ENCODE measurements at regions not wholly inside any gene's neighbourhood (a gene's known extent, or its start where the extent isn't known, plus 50 kb on each side); places are given as distances from the start of the nearest gene placed in this dataset.

DNA sequence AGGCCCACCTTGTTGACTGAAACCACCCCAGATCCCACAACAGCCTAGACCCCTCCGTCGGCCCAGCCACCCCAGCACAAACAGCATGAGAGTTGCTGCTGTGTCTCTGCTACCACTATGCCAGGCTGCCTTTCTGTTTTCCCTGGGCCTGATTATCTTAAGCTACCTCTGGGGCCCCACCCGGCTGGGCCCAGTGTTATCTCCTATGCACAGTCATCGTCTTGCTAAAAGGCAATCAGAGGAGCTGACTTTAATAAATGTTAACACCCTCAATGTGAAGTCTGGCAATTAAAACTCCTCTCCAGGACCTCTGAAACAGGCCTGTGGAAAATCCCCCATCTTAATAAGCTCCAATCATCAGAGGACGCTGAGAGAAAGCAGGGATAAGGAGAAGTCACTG is 144.9 kb downstream of the FAM114A2 start:
- H3K9me2 ChIP-seq (replicated peaks; ENCODE audit: low read length): no peaks in the 10 kb centered on the region
- no peaks in the 10 kb centered on the region for H3K9me3 ChIP-seq (ENCODE audit: low read length)
- BruUV-seq (replicated peaks): no TSS peak
- no peak for TF ChIP-seq EZH2 (IDR thresholded peaks at IDR 0.05; ENCODE audit: low read length, unreplicated experiment)
- H3K4me3 ChIP-seq (ENCODE audit: low read length): no peak overlapping the region
- ChIA-PET POLR2A (ENCODE audit: unreplicated experiment) (no interaction called here), CTCF (no interaction called here)
- intact Hi-C loops (cut with micrococcal nuclease): no loop called here
- no peak overlapping the region for H3K9ac ChIP-seq (ENCODE audit: low read length)
- no peaks in the 10 kb centered on the region for H3F3A ChIP-seq (ENCODE audit: low read length, unreplicated experiment)
- H3K4me2 ChIP-seq (ENCODE audit: low read length): no peak overlapping the region
- DNase-seq: no peak
- H3K79me2 ChIP-seq (ENCODE audit: low read length): no peaks in the 10 kb centered on the region
- no peaks in the 10 kb centered on the region for H4K20me1 ChIP-seq (ENCODE audit: low read length)
- H3K36me3 ChIP-seq (ENCODE audit: low read depth, low read length): no peaks in the 10 kb centered on the region
- H3K4me1 ChIP-seq (ENCODE audit: insufficient read depth, low read length): no peaks in the 10 kb centered on the region
- no peaks in the 10 kb centered on the region for H3K27me3 ChIP-seq (ENCODE audit: low read length)
- no peak overlapping the region for H2AFZ ChIP-seq (ENCODE audit: low read length)
- no peak for ATAC-seq
- H3K27ac ChIP-seq (ENCODE audit: low read length): no peak overlapping the region

DNA sequence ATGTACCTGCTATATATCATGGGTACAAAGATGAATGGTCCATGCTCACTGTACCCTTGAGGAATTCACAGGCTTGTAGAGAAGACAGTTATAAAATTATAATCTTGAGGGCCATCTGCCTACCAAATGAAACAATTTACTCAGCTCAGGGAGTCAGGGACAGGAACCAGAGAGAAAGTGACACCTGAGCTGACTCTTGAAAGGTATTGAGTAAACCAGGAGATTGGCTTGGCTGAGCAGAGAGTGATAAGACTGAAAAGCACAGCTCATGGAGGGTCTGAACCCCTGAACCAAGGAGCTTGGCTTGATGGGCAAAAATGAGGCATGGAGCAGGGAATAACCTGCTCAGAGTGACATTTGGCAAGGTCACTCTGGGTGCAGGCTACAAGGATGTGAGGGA is 147.3 kb downstream of the FAM114A2 start:
- TF ChIP-seq EZH2phosphoT487 (IDR thresholded peaks at IDR 0.05; ENCODE audit: borderline replicate concordance, low read length): no peak
- no peak for TF ChIP-seq EZH2 (IDR thresholded peaks at IDR 0.05; ENCODE audit: low read length, unreplicated experiment)
- TF ChIP-seq, protein P1, sequence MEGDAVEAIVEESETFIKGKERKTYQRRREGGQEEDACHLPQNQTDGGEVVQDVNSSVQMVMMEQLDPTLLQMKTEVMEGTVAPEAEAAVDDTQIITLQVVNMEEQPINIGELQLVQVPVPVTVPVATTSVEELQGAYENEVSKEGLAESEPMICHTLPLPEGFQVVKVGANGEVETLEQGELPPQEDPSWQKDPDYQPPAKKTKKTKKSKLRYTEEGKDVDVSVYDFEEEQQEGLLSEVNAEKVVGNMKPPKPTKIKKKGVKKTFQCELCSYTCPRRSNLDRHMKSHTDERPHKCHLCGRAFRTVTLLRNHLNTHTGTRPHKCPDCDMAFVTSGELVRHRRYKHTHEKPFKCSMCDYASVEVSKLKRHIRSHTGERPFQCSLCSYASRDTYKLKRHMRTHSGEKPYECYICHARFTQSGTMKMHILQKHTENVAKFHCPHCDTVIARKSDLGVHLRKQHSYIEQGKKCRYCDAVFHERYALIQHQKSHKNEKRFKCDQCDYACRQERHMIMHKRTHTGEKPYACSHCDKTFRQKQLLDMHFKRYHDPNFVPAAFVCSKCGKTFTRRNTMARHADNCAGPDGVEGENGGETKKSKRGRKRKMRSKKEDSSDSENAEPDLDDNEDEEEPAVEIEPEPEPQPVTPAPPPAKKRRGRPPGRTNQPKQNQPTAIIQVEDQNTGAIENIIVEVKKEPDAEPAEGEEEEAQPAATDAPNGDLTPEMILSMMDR (conservative IDR thresholded peaks at IDR 0.05; ENCODE audit: low read depth, low read length): no peak
- Histone ChIP-seq H3K27ac (ENCODE audit: low read length) (no peak overlapping the region), H3K4me1 (ENCODE audit: insufficient read depth, low read length) (no peaks in the 10 kb centered on the region), H3K9me3 (ENCODE audit: low read length) (no peaks in the 10 kb centered on the region), H3K4me2 (ENCODE audit: low read length) (no peak overlapping the region), H2AFZ (ENCODE audit: low read length) (no peak overlapping the region), H3K79me2 (ENCODE audit: low read length) (no peaks in the 10 kb centered on the region), H3K9me2 (replicated peaks; ENCODE audit: low read length) (no peaks in the 10 kb centered on the region), H3K27me3 (ENCODE audit: low read length) (no peaks in the 10 kb centered on the region), H3K36me3 (ENCODE audit: low read depth, low read length) (no peaks in the 10 kb centered on the region), H3K9ac (ENCODE audit: low read length) (no peak overlapping the region), H3K4me3 (ENCODE audit: low read length) (no peak overlapping the region), H3F3A (ENCODE audit: low read length, unreplicated experiment) (no peaks in the 10 kb centered on the region), H4K20me1 (ENCODE audit: low read length) (no peaks in the 10 kb centered on the region)
- no peak for ATAC-seq
- no peak for DNase-seq
- no TSS peak for BruUV-seq (replicated peaks)
- ChIA-PET POLR2A (ENCODE audit: unreplicated experiment) (no interaction called here), CTCF (no interaction called here)
- intact Hi-C loops (cut with micrococcal nuclease): no loop called here

DNA sequence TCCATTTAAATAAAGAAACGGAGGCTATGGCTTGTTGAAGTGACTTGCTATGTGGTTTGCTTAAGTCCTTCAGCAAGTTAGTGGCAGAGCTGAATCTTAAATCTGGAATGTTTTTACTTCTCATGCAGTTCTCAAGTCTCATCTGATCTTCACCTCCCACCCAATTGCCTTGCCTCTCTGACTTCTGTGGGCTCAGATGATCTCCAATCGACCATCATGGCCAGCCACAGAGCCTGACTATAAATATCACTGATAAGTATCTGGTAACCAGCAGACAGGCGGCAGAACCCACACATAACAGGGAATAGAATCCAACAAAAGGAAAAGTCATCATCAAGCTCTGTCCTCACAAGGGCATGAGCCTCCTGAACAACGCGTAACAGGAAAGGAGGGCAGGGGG is 149.9 kb downstream of the FAM114A2 start:
- POLR2A ChIA-PET (ENCODE audit: unreplicated experiment): no interaction called here
- Histone ChIP-seq H3F3A (ENCODE audit: low read length, unreplicated experiment) (no peaks in the 10 kb centered on the region), H3K36me3 (ENCODE audit: low read depth, low read length) (no peaks in the 10 kb centered on the region), H3K9me3 (ENCODE audit: low read length) (no peaks in the 10 kb centered on the region), H3K27me3 (ENCODE audit: low read length) (peaks cover 8% of the 10 kb centered on the region; the same call in 1 of the 2 replicates), H3K9ac (ENCODE audit: low read length) (no peak overlapping the region), H2AFZ (ENCODE audit: low read length) (no peak overlapping the region), H3K4me3 (ENCODE audit: low read length) (no peak overlapping the region), H3K79me2 (ENCODE audit: low read length) (no peaks in the 10 kb centered on the region), H3K4me2 (ENCODE audit: low read length) (no peak overlapping the region), H3K27ac (ENCODE audit: low read length) (no peak overlapping the region), H3K4me1 (ENCODE audit: insufficient read depth, low read length) (no peaks in the 10 kb centered on the region), H3K9me2 (replicated peaks; ENCODE audit: low read length) (no peaks in the 10 kb centered on the region), H4K20me1 (ENCODE audit: low read length) (no peaks in the 10 kb centered on the region)
- ATAC-seq (no peak), DNase-seq (no peak)
- CTCF ChIA-PET: interaction anchor here (0.6 kb wide), 1 partner anchor 1374 kb away, joined by 3 read pairs; no protein-coding TSS in a partner anchor
- intact Hi-C loops (cut with micrococcal nuclease): no loop called here
- TF ChIP-seq EZH2phosphoT487 (IDR thresholded peaks at IDR 0.05; ENCODE audit: borderline replicate concordance, low read length) (no peak), EZH2 (IDR thresholded peaks at IDR 0.05; ENCODE audit: low read length, unreplicated experiment) (no peak)
- TF ChIP-seq, protein P1 (conservative IDR thresholded peaks at IDR 0.05; ENCODE audit: low read depth, low read length): no peak
- no TSS peak for BruUV-seq (replicated peaks)
